ENCODE measurements at regions not wholly inside any gene's neighbourhood (a gene's known extent, or its start where the extent isn't known, plus 50 kb on each side); places are given as distances from the start of the nearest gene placed in this dataset.

DNA sequence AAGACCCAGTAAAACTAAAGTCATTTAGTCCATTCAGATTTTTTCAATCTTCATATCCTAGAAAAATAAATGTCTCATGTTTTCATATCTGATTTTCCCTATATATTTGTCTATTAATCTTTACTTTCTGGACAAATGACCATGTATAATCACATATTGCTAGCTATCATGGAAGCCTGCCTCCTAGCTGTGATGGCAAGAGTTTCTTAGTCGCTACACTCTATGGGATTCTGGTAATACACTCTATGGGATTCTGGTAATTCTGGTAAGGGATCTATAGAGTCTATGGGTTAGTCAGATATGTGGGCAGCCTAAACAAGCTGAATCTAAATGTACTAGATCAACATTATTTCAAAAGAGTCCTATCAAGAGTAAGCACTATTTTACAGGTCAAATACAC is 198.7 kb upstream of the LHX8 start:
- TF ChIP-seq, protein P1, sequence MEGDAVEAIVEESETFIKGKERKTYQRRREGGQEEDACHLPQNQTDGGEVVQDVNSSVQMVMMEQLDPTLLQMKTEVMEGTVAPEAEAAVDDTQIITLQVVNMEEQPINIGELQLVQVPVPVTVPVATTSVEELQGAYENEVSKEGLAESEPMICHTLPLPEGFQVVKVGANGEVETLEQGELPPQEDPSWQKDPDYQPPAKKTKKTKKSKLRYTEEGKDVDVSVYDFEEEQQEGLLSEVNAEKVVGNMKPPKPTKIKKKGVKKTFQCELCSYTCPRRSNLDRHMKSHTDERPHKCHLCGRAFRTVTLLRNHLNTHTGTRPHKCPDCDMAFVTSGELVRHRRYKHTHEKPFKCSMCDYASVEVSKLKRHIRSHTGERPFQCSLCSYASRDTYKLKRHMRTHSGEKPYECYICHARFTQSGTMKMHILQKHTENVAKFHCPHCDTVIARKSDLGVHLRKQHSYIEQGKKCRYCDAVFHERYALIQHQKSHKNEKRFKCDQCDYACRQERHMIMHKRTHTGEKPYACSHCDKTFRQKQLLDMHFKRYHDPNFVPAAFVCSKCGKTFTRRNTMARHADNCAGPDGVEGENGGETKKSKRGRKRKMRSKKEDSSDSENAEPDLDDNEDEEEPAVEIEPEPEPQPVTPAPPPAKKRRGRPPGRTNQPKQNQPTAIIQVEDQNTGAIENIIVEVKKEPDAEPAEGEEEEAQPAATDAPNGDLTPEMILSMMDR (IDR thresholded peaks at IDR 0.05 in 8 of 11, conservative IDR thresholded peaks at IDR 0.05 in 3 of 11), result no peak
- TF ChIP-seq POLR2AphosphoS5 (IDR thresholded peaks at IDR 0.05) (no peak), POLR2A (IDR thresholded peaks at IDR 0.05) (no peak)

All from spleen (tissue), 7 donors.